ENCODE measurements at regions not wholly inside any gene's neighbourhood (a gene's known extent, or its start where the extent isn't known, plus 50 kb on each side); places are given as distances from the start of the nearest gene placed in this dataset.

DNA sequence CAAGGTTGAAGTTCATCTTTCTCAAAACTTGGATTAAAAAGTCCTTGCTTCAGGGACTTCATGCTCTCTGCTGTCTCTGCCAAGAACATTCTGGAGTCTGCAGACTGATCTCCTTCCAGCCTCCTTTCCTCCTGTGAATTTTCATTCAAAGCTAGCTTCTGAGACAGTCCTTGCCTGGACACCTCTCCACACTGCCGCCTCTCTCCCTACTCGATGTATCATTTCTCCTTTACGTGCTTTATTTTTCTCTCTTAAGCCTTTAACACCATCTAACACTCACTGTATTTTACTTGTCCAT is 238.8 kb downstream of the COL4A1 start:
- no peak for DNase-seq (ENCODE audit: low read depth)
- TF ChIP-seq, protein P1, sequence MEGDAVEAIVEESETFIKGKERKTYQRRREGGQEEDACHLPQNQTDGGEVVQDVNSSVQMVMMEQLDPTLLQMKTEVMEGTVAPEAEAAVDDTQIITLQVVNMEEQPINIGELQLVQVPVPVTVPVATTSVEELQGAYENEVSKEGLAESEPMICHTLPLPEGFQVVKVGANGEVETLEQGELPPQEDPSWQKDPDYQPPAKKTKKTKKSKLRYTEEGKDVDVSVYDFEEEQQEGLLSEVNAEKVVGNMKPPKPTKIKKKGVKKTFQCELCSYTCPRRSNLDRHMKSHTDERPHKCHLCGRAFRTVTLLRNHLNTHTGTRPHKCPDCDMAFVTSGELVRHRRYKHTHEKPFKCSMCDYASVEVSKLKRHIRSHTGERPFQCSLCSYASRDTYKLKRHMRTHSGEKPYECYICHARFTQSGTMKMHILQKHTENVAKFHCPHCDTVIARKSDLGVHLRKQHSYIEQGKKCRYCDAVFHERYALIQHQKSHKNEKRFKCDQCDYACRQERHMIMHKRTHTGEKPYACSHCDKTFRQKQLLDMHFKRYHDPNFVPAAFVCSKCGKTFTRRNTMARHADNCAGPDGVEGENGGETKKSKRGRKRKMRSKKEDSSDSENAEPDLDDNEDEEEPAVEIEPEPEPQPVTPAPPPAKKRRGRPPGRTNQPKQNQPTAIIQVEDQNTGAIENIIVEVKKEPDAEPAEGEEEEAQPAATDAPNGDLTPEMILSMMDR (conservative IDR thresholded peaks at IDR 0.05; ENCODE audit: low read length): no peak
- H3K4me3 ChIP-seq (ENCODE audit: low read length): no peak overlapping the region

DNA sequence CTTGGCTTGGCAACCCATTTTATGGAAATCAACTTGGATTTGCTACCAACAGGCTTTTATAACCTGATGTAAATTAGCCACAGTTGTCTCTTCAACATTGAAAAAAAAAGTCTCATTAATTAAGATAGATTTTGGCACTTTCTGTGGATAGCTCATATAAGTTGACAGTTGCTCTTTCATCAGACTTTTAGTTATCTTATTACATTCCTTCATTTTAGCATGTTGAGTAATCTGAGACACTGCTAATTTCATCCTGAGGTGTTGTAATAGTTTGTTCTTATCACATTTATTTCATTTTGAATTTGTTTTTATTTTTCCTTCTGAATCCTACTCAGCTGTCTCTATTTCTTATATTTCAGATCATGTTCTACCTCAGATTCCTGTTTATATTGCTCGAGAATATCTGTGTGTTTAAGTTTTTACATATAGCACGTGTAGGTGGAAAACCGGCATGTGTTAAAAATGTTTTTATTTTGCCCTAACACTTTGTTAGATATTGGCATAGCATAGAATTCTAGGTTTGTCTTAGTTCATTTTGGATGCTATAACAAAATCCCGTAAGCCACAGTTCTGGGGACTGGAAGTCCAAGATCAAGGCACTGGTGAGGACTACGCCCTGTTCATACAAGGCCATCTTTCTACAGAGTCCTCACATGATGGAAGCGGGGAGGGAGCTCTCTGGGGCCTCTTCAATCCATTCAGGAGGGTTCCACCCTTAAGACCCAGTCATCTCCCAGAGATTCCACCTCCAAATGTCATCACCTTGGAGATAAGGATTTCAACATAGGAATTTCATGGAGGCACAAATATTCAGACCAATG is 239.4 kb downstream of the COL4A1 start:
- no peak overlapping the region for H3K4me3 ChIP-seq (ENCODE audit: low read length)
- DNase-seq (ENCODE audit: low read depth): no peak
- TF ChIP-seq, protein P1 (conservative IDR thresholded peaks at IDR 0.05; ENCODE audit: low read length): no peak

DNA sequence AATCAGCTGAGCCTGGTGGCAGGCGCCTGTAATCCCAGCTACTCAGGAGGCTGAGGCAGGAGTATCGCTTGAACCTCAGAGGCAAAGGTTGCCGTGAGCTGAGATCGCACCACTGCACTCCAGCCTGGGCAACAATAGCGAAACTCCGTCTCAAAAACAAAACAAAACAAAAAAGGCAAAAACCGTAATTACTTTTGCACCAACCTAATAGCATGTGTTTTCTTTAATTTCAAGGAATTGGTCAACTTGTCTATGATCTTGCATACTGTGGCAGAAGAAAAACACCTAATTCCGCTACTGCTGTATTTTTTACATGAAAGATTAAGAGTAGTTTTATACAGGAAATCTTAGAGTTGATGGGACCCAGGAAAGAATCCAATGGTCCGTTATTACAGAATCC is 241.2 kb downstream of the COL4A1 start:
- DNase-seq (ENCODE audit: low read depth): no peak
- H3K4me3 ChIP-seq (ENCODE audit: low read length): no peak overlapping the region
- TF ChIP-seq, protein P1 (conservative IDR thresholded peaks at IDR 0.05; ENCODE audit: low read length): no peak

DNA sequence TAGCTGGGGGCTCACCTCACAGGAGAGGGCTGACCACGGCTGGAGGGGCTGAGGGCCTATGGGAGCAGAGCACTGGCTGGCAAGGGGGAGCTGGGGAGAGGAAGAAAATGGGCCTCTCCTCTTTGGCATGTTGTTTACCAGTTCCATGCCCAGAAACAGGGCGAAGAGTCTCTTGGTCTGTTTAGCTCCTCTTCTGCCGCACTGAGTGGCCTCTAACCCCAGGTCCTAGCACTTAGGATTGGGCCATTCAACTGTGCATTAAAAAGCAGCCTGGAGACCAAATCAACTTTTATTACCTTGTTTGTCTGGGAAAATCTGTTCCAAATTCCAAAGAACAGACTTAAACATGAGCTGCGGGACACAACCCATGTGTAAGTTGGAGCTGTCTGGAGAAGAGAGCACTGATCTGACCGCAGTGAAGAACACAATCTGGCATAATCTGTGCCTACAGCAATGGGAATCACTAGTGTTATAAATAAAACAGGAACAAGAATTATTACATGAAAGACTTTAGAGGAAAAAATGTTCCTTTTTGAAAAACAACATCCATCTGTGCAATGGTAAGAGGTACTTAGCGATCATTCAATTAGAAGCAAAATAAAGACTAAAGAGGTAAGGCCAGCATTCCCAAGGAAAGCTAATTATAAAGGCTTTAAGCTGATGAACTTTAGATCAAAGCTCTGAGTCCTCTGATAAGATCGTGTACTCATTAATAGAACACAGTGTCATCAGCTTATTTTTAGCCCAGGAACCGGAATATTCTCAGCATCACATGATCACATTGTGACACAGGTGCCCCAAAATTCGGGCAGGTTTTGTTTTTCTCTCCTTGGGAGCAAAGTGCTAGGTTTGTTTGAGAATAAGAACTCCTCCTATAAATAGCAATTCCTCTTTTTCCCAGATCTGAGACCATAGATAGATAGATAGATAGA is 243.2 kb downstream of the COL4A1 start:
- peak; percentile 29 for DNase-seq (ENCODE audit: low read depth)
- TF ChIP-seq, protein P1 (conservative IDR thresholded peaks at IDR 0.05; ENCODE audit: low read length): no peak
- no peak overlapping the region for H3K4me3 ChIP-seq (ENCODE audit: low read length)

DNA sequence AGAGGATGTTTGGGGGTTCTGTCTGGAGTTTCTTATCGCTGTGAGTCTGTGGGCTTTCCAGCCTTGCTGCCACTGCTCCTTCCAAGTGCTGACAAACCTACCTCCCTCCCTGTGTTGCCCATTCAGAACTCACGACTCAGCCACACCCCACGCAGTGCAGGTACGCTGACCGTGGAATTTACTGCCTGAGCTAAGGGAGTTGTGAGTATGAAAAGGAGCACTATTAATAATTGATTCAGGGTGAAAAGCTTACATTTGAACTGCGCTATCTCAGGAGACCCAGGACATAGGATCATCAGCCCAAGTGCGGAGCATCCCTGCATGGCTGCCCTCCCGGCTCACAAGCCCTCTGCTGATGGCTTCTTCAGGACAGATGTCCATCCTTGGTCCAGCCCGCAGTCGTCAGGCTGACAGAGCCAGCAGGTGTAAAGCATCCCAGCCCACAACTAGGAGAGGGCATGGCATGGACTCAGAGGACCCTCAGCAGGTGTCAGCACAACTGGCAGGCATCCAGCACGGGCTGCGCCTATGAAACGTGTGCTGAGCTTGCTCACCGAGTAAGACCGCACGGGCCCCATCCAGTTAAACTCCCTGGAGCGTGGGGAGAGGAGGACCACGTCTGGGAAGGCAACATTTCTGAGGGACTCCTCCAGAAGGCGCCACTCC is 244.0 kb downstream of the COL4A1 start:
- TF ChIP-seq, protein P1 (conservative IDR thresholded peaks at IDR 0.05; ENCODE audit: low read length): no peak
- DNase-seq (ENCODE audit: low read depth): no peak
- no peak overlapping the region for H3K4me3 ChIP-seq (ENCODE audit: low read length)

DNA sequence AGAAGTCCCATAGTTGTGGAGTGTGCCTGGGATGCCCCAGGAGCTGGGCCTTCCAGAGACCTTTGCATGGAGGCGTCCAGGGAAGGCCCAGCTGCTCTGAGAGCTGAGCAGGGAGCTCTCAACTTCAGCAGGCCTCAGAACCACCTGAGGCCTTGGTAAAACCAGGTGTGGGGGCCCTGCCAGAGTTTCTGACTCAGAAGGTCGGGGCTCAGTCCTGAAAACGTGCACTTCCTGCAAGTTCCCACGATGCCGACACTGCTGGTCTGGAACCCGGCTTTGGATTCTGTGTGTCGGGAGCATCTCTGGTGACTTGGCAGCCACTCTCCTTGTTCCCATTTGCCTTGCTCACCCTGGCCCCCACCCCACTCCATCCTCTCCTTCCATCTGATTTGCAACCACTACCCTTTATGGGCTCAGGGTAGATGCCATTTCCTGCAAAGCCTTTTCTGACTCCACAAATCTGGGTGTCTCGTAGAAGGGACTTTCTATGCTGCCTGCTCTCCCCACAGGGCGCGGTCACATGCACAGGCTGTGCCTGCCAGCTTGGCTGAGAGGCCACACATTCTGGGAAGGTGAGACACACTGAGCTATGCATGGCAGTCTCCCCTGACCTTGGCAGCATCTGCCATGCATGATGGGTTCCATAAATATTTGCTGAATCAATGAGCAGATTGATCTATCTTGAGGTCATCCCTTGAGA is 244.7 kb downstream of the COL4A1 start:
- peak; percentile 47 for DNase-seq (ENCODE audit: low read depth)
- H3K4me3 ChIP-seq (ENCODE audit: low read length): no peak overlapping the region
- TF ChIP-seq, protein P1 (conservative IDR thresholded peaks at IDR 0.05; ENCODE audit: low read length): no peak

All from AG10803 (cell line).